Left kidney (tissue), 1 donor: ENCODE measurements at regions not wholly inside any gene's neighbourhood (a gene's known extent, or its start where the extent isn't known, plus 50 kb on each side); places are given as distances from the start of the nearest gene placed in this dataset.
"Not testable (repeated sequence)": the region's sequence is repeated elsewhere in the genome, so short reads cannot be mapped to it uniquely, and the experiment has no call there.

Experiments used
- DNase-seq: peaks from one replicate; pipeline ENCODE4 v3.0.0-alpha.2; 2013

GRCh38 chr14:42490536-42490935 lies 883.9 kb downstream of the LRFN5 start:
- DNase-seq: no peak

GRCh38 chr14:42488965-42489364 lies 882.3 kb downstream of the LRFN5 start:
- DNase-seq: no peak

GRCh38 chr14:42482345-42482971 lies 875.8 kb downstream of the LRFN5 start:
- not testable (repeated sequence) for DNase-seq

- DNase-seq: not testable (repeated sequence)
Observed at GRCh38 chr14:42481714-42482113, 875.0 kb downstream of the LRFN5 start.

- no peak for DNase-seq
Observed at GRCh38 chr14:42480255-42480654, 873.6 kb downstream of the LRFN5 start.

- DNase-seq: no peak
Observed at GRCh38 chr14:42475289-42475688, 868.6 kb downstream of the LRFN5 start.

- no peak for DNase-seq
Observed at GRCh38 chr14:42470427-42470719, 863.7 kb downstream of the LRFN5 start.

GRCh38 chr14:42469637-42470426 lies 863.2 kb downstream of the LRFN5 start:
- no peak for DNase-seq

- DNase-seq: no peak
Observed at GRCh38 chr14:42460673-42461072, 854.0 kb downstream of the LRFN5 start.

- no peak for DNase-seq
Observed at GRCh38 chr14:42459171-42459685, 852.6 kb downstream of the LRFN5 start.

GRCh38 chr14:42441615-42442014 lies 834.9 kb downstream of the LRFN5 start:
- DNase-seq: no peak

- DNase-seq: no peak
Observed at GRCh38 chr14:42437809-42438208, 831.1 kb downstream of the LRFN5 start.

- no peak for DNase-seq
Observed at GRCh38 chr14:42429401-42429800, 822.7 kb downstream of the LRFN5 start.

- no peak for DNase-seq
Observed at GRCh38 chr14:42428996-42429395, 822.3 kb downstream of the LRFN5 start.

GRCh38 chr14:42424501-42424900 lies 817.8 kb downstream of the LRFN5 start:
- no peak for DNase-seq

- DNase-seq: no peak
Observed at GRCh38 chr14:42421377-42422078, 814.9 kb downstream of the LRFN5 start.

- no peak for DNase-seq
Observed at GRCh38 chr14:42420071-42420470, 813.4 kb downstream of the LRFN5 start.

- no peak for DNase-seq
Observed at GRCh38 chr14:42407153-42407552, 800.5 kb downstream of the LRFN5 start.

- DNase-seq: no peak
Observed at GRCh38 chr14:42391146-42391834, 784.6 kb downstream of the LRFN5 start.

- no peak for DNase-seq
Observed at GRCh38 chr14:42378880-42379279, 772.2 kb downstream of the LRFN5 start.

- no peak for DNase-seq
Observed at GRCh38 chr14:42378274-42378673, 771.6 kb downstream of the LRFN5 start.

GRCh38 chr14:42374332-42374731 lies 767.7 kb downstream of the LRFN5 start:
- DNase-seq: no peak

- DNase-seq: no peak
Observed at GRCh38 chr14:42370056-42370455, 763.4 kb downstream of the LRFN5 start.
